8988T (cell line): ENCODE measurements at regions not wholly inside any gene's neighbourhood (a gene's known extent, or its start where the extent isn't known, plus 50 kb on each side); places are given as distances from the start of the nearest gene placed in this dataset.
"Not testable (repeated sequence)": the region's sequence is repeated elsewhere in the genome, so short reads cannot be mapped to it uniquely, and the experiment has no call there.

Experiments used
- DNase-seq: peaks from one replicate; pipeline ENCODE4 v3.0.0; 2011

DNA sequence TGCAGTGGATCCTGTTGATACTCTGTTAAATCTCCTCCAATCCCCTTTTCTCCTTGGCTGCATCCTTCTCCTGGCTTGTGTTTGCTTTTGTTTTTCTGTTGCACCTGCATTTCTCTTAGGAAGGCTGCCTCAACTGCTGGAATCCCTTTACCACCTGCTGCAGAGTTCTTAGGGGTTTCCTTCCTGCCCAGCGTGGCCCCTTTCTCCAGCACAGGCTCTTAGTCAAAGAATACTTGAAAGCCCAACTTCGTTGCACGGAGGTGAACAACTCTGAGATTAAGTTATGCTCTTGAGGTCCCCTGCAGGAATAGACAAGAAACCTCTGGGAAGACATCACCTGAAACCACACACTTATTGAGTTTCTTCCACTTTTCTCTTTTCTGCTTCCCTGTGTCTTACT, 121.6 kb upstream of the GRM7 start:
- no peak for DNase-seq

DNA sequence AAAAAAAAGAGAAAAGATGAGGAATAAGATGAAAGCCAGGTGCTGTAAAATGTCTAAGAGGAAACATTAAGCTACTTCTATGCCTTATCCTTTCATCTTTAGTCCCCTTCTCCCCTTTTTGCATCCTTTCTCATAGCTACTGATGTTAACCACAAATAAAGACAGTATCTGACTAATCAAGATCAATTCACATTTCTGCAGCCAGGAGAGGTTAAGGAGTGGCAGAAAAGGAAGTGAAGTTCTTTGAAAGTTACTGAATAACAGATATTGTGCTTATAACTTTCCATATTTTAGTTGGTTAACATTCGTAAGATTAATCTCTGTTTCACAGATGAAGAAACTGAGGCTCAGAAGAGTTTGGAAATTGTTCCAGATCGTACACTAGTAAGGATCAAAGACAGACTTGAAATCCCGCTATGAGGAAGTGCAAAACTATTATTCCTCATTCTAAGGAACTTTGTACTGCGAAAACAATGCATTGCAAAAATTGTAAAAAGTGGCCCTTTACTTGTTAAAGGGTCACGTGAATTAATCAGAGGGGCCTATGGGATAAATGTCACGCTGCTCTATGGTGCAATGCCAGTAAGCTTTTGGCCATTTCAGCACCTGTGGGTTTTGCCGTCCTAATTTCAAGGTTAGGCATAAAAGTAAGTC, 117.7 kb upstream of the GRM7 start:
- DNase-seq: no peak

DNA sequence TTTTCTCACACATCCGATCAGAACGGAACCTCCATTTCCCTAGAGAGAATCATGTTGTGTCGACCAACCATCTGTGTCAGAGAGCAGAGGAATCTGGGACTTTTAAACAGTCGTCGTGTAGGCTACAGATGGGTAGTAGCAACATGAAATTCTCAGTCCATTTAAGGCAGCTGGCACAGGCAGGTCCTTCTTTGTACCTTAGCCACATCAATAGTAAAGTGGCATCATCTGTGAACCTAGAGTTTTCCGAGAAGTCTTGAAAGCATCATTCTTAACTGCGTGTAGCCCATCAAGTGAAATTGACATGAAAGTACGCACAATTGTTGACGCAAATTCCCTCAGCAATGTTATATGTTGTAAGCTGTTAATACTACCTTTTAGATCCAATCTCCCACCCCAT, 114.5 kb upstream of the GRM7 start:
- DNase-seq: no peak

DNA sequence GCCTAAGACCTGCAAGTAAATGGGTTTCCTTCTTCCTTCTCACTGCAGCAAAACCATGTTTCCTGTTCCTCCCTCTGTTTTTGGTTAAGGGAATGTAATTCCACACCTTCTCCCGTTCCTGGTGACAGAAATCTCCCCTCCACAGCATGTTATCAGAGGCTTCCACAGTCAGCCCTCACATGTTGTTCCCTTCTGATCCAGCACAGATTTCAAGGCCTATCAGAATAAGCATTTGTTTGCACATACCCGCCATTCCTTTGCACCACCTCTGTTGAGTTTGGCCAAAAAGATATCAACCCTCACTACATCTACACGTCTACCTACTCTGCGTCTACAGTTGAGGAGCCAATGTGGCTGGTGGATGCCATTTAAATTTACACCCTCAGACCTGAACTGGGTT, 113.9 kb upstream of the GRM7 start:
- no peak for DNase-seq

DNA sequence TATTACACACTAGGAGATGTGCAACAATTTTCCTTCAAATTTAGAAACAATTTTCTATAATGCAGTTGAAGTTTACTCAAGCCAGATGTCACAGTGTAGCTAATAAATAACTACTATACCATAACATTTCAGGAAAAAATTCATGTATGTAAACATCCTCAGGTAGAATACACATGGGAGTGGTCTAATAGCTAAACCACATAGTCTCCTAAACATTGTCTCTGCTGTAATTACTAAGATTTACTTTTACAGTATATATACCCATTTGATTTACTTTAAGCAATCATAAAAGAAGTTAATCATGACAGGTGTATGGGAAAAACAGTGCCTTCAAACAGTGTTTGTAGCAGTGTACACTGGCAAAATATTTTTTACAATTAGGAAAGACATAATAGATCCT, 110.1 kb upstream of the GRM7 start:
- no peak for DNase-seq

DNA sequence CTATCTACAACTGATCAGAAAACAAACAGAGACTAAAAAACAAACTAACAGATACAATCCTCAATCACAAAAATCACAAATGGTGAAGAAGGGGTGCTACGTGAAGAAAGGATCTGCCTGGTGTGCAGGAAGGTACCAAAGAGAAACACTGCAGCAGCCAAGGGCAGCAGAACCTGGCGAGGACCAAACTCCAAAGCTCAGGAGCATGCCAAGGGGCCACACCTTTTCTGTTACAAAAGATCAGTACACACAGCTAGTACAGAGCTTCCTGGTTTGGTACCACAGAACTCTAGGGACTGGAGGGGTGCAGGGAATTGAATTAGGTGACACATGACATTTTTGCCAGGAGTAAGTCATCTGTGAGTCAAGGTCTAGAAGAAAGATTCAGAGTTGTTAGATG, 107.4 kb upstream of the GRM7 start:
- no peak for DNase-seq

DNA sequence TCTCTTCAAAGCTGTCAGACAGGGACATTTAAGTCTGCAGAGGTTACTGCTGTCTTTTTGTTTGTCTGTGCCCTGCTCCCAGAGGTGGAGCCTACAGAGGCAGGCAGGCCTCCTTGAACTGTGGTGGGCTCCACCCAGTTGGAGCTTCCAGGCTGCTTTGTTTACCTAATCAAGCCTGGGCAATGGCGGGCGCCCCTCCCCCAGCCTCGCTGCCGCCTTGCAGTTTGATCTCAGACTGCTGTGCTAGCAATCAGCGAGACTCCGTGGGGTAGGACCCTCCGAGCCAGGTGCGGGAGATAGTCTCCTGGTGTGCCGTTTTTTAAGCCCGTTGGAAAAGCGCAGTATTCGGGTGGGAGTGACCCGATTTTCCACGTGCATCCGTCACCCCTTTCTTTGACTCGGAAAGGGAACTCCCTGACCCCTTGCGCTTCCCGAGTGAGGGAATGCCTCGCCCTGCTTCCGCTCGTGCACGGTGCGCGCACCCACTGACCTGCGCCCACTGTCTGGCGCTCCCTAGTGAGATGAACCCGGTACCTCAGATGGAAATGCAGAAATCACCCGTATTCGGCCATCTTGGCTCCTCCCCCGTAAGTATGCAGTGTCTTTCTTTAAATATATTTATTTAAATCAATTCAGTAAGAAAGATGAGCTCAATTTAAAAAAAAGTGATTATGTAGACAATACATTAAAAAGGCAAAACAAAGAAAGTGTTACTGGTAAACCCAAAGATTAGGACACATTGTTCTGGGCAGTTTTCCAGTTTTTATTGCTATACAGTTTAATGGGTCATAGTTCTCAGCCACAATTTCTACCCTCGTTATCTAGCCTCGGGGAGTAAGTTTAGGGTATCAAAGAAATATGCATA, 91.2 kb upstream of the GRM7 start:
- DNase-seq: not testable (repeated sequence)

DNA sequence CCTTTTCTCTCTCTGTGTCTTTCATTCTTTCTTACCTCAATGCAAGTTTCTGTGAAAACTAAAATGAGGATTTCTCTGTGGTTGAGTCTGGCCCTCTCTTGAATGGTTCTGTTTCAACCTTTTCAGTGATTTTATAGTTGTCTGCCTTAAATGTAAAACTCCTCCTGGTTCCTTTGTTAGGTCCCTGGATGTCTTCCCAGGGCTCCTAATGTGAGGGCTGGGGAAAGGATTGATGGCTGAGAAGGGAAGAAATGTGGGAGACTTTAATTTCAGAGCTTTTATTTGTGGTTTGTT, 90.6 kb upstream of the GRM7 start:
- DNase-seq: no peak

DNA sequence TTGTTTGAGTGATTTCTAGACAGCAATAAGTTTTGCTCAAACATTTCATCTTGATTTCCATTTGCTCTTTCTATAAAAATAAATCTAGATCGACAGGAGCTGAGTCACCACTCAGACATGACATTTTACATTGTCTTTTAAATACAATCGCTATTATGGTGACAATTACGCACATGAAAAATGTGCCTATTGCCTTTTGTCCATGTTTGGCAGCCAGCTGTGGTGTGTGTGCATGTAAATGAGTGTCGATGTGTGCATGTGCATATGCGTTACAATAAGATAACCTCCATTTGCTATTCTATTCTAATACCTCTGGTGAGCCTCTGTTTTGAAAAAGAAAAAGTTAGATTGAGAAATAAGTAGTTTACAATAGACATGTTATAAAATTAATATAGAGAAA, 89.7 kb upstream of the GRM7 start:
- no peak for DNase-seq

DNA sequence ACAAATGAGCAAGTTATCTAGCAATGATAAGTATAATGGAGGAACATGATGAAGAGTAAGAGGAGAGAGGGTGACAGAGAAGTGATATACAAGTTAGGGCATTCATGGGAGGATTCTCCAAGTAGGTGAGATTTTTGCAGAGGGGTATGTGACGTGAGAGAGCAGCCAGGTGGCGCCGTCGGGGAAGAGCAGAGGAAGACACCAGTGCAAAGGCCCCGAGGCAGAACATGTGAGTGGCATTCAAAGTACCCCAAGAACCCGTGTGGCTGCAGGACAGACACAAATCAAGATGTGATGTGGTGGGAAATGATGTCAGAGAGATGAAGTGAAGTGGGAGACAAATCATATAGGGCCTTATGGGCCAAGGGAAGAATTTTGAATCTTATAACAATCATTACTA, 81.8 kb upstream of the GRM7 start:
- no peak for DNase-seq

DNA sequence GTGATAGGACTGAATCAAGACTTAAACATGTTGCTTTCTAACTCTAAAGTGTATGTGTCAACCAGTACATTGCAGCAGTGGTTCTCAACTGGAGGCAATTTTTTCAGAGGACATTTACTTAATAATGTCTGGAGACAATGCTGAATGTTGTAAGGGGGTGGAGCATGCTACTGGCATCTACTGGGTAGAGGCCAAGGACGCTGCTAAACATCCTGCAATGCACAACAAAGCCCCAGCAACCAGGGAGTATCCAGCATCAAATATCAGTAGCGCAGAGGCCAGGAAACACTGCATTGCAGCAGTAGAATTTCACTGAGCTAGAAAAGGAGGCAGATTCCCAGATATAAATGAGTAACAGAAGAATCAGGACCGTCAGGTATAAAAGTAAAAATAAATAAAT, 79.8 kb upstream of the GRM7 start:
- DNase-seq: no peak

DNA sequence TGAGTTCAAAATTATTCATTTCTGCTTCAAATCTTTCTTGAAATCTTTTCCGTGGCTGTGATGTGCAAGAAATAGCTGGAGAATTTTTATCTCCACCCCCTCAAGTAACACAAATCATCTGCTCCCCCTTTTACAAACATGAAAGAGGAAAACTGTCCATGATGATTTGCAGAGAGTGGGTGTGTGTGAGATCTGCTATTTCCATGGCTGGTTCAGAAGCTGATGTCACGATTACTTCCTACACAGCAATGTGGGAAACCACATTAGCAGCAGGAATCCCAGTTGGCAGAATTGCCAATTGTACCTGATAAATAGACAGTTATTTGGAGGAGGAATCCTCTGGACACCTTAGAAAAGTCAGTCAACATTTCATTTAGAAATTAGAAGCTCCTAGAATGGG, 75.2 kb upstream of the GRM7 start:
- DNase-seq: no peak

DNA sequence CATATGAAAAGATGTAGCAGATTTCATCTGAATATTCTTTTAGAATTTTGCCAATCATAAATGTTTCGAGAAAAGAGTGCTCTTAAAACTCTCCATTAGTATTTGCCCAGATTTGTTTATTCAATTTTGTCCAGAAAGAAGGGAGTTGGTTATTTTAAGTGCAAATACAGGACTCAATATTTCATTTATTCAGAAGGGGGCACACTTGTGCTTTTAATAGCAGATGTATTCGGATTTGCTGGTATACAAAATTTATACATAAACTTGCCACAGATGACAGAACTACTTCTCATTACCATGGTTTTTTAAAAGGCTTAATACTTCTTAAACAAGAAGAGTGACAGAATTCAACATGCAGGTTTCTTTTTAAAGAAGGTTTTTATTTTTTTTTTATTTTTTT, 69.8 kb upstream of the GRM7 start:
- DNase-seq: no peak

DNA sequence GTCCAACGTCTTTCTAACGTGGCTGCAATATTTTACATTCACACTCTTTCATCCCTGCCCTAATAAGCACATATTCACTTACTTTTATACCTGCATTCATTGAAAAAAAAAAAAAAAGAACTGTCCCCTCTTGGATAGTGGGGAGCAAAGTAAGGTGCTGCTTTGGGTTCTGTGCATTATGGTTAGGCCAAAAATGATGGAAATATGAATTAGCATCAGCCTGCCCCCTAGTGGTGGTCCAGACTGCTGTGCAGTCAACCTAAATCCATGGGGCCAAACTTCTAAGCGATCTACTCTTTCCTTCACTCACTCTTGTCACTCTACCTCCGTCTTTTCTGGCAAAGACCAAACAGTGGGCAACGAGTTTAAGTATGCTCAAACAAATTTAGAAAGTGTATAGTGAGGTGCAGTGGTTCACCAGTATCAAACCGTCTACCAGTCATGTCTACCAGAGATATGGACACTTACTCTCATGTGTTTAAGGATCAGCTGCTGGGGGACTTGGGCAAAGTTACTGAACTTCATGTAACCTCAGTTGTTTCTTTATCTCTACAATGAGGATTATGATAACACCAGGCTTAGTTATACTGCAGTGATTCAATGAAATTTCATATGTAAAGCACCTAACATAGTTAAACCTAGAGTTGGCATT, 61.5 kb upstream of the GRM7 start:
- no peak for DNase-seq

DNA sequence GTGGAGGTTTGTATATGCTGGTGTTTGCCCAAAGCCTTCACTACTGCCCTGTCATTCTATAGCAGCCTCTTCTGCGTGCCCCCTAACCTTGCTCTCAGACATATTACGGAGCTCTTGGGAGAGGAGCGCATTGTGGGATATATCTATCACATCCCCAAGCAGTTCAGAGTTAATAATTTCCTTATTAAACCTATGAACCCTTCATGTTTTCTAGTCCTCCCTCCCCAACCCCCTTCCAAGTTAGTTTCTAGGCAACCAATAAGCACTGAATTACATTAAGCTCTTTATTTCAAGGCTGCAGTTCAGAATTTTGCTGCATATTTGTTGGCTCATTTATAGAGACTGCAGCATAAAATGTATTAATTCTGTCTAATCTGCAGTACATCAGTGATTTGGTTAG, 57.3 kb upstream of the GRM7 start:
- no peak for DNase-seq

DNA sequence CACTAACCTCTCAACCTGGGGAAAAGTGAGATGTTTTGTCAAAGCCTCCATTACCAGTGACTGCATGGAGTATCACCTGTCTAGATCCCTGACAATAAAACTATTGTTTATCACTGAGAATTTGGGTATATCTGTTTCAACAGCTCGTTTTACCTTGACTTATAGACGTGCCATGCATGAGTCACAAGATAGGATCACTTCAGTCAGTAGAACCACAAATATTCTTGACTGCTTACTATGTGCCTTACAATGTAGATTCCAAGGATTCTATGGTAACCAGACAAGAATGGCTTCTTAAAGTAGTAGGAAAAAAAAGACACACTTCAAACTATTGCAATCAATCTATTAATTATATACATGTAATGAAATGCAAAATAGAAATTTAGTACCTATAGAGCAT, 55.7 kb upstream of the GRM7 start:
- DNase-seq: no peak

DNA sequence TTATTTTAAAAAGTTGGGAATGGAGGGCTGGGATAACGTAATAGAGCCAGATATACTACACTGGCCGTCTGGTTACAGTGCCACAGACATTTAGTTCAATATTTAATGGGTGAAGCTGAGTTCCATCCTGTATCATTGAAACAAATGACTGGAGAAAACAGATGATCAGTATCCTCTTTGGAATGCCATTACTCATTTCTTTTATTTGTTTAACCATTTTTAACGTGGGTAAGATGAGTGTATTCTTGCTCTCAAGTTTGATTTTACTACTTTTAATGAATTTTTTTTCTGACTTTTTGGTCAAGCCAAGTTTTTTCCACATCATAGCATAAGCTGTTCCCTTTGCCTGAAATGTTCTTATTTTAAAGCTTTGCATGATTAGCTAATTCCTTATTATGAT, 53.9 kb upstream of the GRM7 start:
- no peak for DNase-seq

DNA sequence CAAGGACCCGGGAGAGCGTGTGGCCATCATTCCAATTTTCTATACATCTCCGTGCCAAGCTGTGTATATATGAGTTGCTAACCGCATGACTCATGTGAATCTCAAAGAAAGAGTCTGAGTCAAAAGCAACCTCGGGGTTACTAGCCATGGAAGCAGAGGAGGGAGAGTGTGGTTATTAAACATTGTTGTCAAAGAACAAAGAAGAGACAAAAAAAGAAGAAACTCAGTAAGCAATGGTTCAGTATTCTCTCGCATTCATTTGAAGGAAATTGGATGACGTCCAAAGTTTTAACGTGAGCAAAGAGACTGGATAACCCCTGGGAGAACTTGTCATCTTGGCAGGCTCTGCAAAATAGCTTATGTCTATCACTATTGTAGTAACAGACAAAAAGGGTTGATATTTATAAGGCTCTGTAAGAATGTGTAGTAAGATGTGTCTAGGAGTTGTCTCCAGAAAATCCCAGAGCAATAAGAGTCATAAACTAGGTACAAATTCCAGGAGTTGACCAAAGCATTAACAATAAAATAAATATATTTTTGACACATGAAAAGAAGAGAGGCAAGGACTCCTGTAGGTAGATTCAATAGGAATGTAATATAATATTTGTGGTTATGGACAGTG, 52.8 kb upstream of the GRM7 start:
- no peak for DNase-seq

DNA sequence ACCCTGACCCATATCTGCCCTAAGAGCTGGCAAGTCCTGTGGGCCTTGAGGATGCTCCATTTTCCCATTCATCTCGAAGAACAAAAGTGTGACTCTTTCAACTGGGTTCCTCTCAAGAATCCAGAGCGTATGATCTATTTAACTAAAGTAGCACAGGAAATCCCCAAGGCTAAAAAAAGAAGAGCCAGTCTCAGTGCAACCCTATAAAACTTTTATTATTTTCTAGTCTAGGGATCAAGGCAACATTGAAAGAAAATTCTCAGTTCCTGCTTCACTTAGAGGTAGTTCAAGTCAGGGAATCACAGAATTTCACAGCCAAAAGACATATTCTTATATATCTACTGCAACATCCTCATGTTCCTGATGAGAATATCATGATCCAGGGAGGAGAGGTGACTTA, 51.6 kb upstream of the GRM7 start:
- no peak for DNase-seq
